HG03139 (cell line): ENCODE measurements at regions not wholly inside any gene's neighbourhood (a gene's known extent, or its start where the extent isn't known, plus 50 kb on each side); places are given as distances from the start of the nearest gene placed in this dataset.
"Not testable (repeated sequence)": the region's sequence is repeated elsewhere in the genome, so short reads cannot be mapped to it uniquely, and the experiment has no call there.

Source experiments
- ATAC-seq: cut with Tn5 transposase; IDR thresholded peaks from one replicate; pipeline ENCODE4 v1.9.1; 2021; ENCODE audit not compliant: unreplicated experiment

DNA sequence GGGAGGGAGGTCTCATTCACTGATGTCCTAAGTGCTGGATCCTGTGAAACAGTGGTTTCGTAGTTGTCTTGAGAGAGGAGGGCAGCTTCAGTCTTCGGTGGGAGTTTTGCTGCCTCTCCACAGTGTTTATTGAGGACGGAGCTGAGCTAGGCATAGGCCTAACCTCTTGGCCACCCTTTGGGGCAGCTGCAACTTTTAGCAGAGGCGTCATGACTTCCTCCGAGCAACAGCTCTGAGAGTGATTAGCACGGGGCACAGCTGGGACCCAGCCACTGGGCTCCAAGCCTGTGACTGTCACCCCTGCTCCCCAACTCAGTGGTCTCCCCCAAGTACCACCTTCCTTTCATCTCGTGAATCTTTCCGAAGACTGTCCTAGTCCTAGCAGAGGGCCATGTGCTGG lies 139.9 kb upstream of the NCOR2 start:
- no peak for ATAC-seq

DNA sequence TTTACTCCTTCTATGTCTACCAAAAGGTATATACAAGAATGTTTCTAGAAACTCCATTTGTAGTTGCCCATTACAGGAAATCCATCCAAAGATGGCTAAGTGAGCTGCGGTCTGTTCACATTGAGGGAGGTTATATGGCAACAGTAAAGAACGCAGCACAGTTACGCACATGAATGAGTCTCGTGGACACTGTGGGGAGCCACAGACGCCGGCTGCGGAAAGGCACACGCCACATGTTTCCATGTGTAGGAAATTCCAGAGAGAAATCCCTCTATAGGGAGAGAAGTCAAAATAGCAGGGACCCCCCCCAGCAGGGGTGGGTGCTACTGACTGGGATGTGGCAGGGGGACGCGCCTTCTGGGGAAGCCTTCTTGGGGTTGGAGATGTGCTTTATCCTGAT lies 139.0 kb upstream of the NCOR2 start:
- ATAC-seq, result no peak

DNA sequence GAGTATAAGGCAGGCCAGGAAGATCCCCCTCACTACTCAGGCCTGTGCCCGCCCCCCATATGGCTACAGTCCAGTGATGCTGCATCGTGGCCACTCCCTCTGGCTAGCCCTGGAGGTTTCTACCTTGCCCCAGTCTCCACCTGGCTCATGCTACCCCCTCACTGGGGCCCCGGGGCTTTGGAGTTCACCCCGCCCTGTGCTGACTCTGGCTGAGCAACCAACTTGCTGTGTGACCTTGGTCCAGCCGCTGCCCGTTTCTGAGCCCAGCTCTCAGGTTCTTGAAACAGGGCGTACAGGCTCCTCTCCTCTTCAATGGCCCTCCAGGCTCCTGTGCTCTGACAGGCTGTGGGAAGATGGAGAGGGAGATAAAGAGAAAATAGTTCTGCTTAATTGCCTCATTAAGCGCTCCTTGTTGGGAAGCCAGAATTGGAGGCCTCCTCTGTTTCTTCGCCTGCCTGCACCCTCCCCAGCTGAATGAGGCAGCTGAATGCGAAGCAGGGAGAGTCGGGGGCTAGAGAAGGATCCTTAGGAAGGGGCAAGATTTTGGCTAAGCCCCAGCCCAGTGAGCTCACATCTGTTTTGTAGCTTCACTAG lies 138.2 kb upstream of the NCOR2 start:
- ATAC-seq, result no peak

DNA sequence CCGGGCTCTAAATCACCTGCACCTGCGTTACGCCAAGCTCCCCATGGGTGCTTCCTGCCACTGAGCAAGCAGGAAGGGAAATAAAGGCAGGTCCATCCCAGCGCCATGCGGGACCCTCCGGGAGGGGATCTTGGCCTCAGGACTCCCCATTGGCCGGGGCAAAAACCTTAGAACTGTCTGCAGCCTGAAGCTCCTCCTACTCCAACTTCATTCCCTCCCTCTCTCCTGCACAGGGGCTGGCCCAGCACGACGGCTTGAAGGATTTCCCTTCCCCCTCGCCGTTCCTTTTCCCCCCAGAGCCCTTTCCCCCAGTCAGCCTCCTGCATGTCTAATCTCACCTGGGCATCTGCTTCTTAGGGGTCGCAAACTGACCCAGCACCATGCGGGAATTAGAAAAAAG lies 137.2 kb upstream of the NCOR2 start:
- ATAC-seq, result no peak

DNA sequence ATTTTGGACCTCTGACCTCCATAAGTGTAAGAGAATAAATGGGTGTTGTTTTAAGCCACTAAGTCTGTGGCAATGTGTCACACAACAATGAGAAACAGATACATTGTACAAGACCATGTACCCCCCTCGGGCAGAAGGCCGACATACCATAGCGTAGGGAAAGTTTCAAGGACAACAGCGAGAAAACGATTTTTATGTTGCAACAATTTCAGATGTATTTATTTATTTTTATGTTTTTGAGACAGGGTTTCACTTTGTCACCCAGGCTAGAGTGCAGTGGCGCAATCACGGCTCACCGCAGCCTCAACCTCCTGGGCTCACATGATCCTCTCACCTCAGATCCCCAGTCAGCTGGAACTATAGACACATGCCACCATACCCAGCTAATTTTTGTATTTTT lies 136.4 kb upstream of the NCOR2 start:
- ATAC-seq, result no peak

DNA sequence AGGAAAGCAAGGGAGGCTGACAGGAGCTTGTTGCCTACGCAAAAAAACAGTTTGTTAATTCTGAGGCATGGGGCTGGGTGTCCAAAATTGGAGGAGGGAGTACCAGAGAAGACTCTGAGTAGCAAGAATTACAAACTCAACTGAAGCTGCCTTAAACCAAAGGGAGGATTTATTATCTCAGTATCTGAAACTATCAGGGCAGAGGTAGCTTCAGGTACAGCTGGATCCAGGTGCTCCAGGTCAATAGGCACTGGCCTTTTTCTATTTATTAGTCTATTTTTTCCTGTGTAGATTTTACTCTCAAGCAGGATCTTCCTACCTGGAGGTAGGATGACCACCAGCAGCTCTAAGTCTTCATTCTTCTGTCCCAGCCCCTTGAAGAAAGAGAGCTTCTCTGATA lies 135.3 kb upstream of the NCOR2 start:
- ATAC-seq, result no peak

DNA sequence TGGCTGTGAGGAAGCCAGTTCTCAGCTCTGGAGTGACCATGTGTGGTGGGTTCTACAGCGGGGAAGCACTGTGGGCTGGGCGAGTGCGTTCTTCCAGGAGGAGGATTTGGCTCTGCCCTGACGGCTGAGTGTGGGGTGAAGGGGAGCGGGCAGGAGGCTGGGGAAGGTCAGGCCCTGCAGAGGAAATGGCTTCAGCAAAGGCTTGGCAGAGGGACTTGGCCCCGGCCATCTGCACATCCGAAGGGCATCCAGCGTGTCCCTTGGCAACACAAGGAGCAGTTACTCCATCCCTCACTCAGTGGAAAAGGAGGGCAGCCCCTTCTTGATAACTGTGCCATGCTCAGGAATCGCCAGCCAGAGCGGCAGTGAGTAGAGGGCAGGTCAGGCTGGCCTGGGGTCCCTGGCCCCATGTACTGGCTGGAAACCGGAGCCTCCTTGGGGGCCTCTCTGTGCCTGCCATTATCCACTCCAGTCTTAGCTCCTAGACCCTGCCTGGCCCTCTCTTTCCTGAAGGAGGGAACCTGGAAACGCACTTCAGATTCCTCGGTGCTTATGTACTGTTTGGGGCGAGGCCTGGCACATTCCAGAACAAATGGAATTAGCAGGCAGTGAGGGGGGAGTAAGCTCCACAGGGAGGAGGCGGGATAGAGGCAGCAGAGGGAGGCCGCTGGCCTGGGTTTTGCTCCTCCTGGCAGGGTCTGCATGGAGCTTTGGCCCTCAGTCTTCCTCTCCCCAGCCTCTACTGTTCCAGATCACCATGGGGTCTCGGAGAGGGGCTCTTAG lies 133.6 kb upstream of the NCOR2 start:
- ATAC-seq, result no peak

DNA sequence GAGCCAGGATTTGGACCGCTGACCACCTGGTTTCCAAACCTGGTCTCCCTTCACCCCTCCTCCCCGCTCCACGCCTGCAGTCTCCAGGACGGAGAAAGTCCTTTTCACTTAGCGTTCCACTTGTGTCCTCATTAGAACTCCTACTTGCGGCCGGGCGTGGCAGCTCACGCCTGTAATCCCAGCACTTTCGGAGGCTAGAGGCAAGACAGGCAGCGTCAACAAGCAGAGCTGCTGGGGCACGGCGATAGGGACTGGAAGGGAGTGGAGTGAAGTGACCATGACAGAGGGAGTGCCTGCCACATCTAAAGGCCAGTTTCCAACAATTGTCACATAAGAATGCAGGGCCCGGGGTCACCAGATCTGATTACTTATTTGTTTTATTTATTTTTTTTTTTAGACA lies 132.5 kb upstream of the NCOR2 start:
- no peak for ATAC-seq

DNA sequence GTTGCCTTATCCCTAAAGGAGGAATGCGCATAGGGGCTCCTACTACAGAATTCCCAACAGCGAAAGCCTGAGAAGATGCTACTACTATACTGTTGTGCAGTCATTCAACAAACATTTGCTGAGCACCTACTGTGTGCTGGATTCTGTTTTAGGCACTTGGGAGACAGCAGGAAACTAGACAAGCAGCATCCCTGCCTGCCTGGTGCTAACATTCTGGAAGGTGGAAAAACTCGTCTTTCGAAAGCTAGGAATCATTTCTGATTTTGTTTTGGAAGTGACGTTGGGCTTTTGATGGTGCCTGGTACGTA lies 131.5 kb upstream of the NCOR2 start:
- ATAC-seq, result no peak

DNA sequence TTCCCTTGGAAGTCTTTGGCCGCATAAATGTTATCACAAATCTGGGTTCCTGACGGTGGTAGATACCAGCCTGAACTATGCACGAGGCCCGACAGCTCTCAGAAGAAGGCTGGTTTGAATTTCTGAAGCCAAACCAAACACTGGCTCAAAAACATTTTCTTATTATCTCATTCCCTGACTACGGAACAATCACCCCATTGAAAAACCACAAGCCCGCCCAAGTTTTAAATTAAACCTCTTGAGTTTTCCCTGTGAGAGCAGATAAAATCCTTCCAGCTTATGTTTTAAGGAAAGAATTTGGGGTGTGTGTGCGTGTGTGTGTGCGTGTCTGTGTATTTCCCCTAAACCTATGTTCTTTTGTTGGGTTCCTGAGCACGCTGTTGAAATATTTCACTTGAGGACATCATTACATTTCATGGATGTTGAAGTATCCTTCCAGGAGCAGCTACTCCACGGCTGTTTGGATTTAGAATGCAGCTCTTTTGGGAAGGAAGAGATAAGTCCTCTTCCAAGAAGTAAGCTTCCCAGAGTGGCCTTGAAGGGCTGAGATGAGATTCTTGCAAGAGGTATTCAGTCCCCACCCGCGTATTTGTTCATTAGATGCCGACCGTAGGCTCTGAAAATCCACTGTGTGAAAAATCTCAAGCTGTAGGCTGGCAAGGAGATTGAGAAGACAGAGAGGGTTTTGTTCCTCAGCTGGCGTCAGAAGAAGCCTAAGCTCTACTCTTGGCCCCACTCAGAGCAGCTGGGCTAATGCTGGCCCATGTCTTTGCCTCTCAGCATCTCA lies 131.0 kb upstream of the NCOR2 start:
- no peak for ATAC-seq

DNA sequence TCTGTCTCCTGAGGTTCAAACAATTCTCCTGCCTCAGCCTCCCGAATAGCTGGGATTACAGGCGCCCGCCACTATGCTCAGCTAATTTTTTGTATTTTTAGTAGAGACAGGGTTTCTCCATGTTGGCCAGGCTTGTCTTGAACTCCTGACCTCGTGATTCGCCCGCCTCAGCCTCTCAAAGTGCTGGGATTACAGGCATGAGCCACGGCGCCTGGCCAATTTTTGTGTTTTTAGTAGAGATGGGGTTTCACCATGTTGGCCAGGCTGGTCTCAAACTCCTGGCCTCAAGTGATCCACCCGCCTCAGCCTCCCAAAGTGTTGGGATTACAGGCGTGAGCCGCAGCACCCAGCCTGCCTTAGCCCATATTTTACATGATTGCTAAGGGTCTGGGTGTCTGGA lies 130.3 kb upstream of the NCOR2 start:
- not testable (repeated sequence) for ATAC-seq

DNA sequence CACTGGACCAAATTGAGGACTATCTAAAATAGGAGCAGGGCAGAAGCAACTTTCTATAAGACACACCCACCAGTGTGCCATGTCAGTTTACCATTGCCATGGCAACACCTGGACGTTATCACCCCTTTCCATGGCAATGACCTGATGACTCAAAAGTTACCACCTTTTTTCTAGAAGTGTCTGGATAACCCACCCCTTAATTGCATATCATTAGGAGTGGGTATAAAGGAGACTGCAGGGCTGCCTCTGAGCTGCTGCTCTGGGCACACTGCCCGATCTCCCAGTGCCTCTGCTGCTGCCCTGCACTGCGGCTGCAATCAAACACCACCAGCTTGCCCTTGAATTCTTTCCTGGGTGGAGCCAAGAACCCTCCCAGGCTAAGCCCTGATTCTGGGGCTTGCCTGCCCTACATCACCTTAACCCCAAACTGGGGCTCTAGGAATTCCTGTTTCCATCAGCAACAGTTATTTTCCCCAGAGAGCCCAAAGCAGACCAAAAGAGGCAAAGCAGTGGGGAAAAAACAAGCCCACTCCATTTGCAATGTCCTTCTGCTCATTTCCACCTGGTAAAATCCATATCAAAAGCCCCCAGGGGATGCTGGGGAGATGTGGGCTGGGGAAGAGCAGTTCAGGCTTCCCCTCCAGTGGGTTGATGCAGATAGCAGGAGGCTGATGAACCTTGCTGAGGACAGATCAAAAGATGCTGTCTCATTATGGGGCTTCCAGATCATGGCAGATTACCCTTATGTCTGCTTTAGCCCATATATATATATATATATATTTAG lies 129.5 kb upstream of the NCOR2 start:
- no peak for ATAC-seq

DNA sequence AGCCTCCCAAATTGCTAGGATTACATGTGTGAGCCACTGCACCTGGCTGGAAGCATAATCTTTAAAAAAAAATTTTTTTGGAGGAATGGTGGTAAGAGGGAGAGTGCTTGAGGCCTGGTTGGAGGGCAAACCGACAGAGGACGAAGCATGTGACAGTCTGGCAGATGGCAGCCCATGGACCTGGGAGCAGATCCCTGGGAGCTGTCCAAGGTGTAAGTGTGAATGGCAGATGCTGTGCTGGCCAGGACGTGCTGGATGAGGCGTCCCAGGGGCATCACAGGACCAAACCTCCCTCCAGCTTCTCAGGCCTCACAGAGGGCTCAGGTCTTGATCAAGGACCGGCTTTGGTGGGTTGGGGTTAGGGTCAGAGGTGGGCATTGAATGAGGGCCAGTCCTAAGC lies 128.4 kb upstream of the NCOR2 start:
- no peak for ATAC-seq

DNA sequence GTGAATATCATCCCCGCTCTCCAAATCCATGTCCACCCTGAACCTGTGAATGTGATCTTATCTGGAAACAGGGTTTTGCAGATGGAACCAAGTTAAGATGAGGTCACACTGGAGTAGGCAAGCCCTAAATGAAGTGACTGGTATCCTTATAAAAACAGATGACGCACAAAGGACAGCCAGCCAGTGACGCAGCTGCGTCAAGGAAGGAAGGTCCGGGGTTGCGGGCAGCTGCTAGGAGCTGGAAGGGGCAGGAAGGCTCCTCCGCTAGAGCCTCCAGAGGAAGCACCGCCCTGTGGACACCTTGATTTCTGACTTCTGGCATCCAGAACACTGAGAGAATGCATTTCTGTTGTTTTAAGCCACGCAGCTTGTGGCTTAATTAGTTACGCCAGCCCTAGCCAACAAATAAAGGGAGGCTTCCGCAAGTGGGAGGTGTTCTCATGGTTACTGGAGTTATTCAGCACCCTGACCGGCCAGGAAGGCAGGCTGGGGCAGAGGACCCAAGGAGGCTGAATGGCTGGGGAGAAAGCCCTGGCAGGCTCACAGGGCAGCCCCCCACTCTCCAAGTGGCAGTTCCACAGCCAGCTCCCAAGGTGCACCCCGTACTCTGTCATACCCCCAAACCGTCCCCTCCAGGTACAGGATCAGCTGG lies 127.6 kb upstream of the NCOR2 start:
- ATAC-seq, result no peak

DNA sequence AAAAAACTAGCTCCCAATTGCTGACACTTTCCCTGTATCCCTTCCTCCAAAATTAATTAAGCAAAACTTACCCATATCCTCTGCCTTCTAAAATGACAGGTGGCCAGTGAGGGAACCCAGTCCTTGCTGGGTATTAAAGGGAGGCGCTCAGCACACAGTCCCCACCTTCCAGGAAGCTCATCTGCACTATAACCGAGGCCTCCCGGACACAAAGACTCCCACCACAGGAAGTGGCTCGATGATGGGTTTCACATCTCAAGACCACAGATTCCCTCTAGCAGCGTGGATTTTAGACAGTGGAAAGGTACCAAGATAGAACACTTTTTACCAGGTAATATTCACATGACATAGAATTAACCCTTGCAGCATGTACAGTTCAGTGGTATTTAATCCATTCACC lies 126.8 kb upstream of the NCOR2 start:
- ATAC-seq, result peak; percentile 74

DNA sequence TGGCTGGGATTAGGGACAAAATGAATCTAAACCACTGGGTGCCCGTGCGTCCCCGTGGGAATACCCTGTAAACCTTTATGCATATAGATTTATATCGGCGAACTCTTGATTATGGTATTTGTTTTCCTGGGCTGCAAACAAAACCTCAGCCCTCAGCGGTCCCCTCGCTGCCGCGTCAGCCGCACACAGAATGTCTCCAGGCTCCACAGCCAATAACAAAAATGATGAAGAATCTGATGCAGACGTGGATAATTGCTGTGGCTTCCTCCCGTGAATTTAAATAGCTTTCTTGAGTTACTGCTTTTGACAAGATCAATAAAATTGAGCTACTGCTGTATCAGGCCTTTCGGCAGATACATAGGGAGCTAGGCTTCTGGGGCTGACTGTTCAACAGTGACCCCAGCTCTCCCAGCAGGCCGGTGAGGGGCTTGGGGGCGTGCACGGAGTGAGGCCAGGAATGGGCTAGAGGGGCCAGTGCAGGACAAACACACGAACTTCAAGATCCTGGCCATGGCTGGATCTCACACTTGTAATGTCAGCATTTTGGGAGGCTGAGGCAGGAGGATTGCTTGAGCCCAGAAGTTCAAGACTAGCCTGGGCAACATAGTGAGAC lies 125.8 kb upstream of the NCOR2 start:
- ATAC-seq, result no peak

DNA sequence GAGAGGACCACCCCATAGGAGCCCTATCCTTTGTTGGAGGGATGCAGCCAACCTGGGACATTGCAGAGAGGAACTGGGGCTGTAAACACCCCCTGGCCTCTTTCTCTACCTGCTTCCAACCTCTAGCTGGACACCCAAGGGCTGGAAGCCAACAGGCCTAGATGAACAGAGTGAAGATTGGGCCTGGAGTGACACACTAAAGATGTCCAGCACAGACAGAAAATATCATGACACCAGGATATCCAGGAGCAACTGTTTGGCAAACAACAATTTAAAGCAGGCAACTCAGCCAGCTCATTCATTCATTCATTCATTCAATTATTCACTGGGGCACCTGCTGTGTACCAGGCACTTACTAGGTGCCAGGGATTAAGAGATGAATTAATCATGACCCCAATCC lies 125.0 kb upstream of the NCOR2 start:
- no peak for ATAC-seq

DNA sequence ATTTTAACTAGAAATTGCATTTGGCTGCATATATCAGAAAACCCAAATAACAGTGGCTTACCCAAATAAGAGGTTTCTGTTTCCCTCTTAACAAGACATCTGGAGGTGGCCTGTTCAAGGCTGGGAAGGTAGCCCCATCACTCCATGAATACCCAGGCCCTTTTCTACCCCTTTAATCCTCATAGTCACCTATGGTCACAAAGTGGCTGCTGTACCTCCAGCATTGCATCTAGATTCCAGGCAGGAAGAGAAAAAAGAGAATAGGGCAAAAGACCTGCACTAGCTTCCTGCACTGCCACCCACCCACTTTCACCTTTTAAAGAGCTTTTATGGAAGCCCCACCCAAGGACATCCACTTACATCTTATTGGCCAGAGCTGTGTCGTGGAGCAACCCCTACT lies 124.0 kb upstream of the NCOR2 start:
- no peak for ATAC-seq

DNA sequence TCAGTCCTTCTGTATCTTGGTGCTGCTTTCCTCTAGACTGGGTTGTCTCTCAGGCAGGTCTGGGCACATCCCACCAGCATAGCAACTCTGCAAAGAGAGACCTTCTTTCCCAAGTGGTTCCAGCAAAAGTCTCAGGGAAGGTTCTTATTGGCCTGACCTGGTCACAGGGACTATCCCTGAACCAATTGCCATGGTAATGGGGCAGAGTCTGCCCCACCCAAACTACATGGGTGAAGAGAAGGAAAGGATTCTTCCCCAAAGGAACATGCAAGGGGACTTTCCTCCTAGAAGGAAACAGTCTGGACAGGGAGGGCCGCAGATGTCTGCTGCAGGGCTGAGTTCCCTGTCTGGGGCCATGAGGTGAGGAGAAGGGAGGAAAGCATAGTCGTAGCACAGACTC lies 122.2 kb upstream of the NCOR2 start:
- ATAC-seq, result no peak

DNA sequence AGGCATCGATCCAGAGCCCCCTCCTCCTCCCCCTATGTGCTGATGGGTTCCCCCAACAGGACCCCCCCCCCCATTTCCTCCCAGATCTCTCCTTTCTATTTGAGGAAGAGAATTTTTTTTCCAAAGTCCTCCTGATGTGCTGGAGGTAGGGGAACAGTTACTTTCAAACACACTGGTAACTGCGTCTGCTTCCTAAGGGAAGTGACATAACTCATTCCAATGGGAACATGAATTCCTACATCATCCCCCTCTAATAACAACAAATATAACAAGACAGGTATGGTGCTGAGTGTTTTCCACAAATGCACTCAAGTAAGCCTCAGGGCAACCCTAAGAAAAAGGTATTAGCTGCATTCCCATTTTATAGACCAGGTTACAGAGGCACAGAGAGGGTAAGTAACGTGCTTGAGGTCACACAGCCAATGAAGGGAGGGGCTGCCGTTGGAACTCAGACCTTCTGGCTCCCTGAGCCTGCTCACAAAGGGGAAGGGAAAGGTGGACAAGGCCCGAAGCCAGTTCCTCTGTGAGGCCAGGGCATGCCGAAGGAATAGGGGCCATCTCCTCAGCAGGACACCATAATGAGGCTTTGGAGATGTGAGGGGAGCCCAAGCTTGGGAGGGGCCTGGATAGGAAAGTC lies 121.1 kb upstream of the NCOR2 start:
- ATAC-seq, result no peak
